Activated CD4-positive, alpha-beta T cell treated with anti-CD3 and anti-CD28 coated beads for 36 hours (primary cell): ENCODE measurements at regions not wholly inside any gene's neighbourhood (a gene's known extent, or its start where the extent isn't known, plus 50 kb on each side); places are given as distances from the start of the nearest gene placed in this dataset.

Experiments used
- ATAC-seq: fragments of 200-7000 bp; cut with Tn5 transposase; one replicate; pipeline ENCODE4 v1.10.0; 2021; ENCODE audit warnings: mild to moderate bottlenecking, moderate library complexity
- CTCF ChIA-PET: fragments of 350-600 bp; sonication (Branson Sonifier 250); formaldehyde crosslinking; loops from one replicate; lab custom pipeline; 2021; ENCODE audit warnings: antibody characterized with exemption; lab: Charles Lee
- POLR2A ChIA-PET: fragments of 350-600 bp; sonication (Branson Sonifier 250); formaldehyde crosslinking; loops from one replicate; lab custom pipeline; 2021; ENCODE audit warnings: antibody characterized with exemption, inconsistent platforms; lab: Charles Lee
- DNase-seq: peaks from one replicate; pipeline ENCODE4 v3.0.0-alpha.2; 2020
- H3K27ac Mint-ChIP-seq: one replicate; pipeline ENCODE4 v1.8.0; 2021; ENCODE audit warnings: mixed read lengths
- H3K27me3 Mint-ChIP-seq: one replicate; pipeline ENCODE4 v1.8.0; 2021; ENCODE audit warnings: mixed read lengths
- H3K36me3 Mint-ChIP-seq: one replicate; pipeline ENCODE4 v1.8.0; 2021; ENCODE audit warnings: low read depth, mixed read lengths
- H3K4me1 Mint-ChIP-seq: one replicate; pipeline ENCODE4 v1.8.0; 2021; ENCODE audit warnings: mixed read lengths
- H3K4me3 Mint-ChIP-seq: one replicate; pipeline ENCODE4 v1.8.0; 2021; ENCODE audit warnings: mild to moderate bottlenecking, moderate library complexity, mixed read lengths
- H3K9me3 Mint-ChIP-seq: one replicate; pipeline ENCODE4 v1.8.0; 2021; ENCODE audit warnings: low read depth, mixed read lengths
- intact Hi-C, 2 experiments: fragments of 100-400 bp; cut with DNase I in 1 of 2; cut with micrococcal nuclease in 1 of 2; formaldehyde crosslinking; loops; one replicate each; pipeline versions ENCODE4 v1.14.2 to v1.15.1; 2022 to 2024; cut with DNase I, micrococcal nuclease

DNA sequence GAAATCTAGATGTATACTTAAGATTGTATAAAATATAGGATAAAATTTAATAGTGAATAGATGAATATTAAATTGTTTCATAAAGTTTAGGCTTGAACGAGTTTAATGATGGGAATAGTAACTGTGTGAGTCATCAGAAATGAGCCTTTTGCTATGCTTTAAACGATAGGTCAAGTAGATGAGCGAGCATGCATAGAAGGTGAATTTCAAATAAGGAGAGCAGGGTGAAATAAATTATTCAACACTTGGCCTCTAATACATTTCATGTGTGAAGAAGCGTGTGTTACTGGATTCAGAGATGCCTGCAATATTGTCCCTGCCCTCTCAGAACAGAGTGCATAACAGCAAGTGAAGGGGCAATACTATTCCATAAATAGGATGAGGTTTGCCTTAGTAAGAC lies 74.4 kb upstream of the EYA4 start:
- H3K27ac Mint-ChIP-seq, result no peak overlapping the region
- ATAC-seq (no peak), DNase-seq (no peak)
- no peaks in the 10 kb centered on the region for H3K36me3 Mint-ChIP-seq
- ChIA-PET POLR2A (no interaction called here), CTCF (no interaction called here)
- intact Hi-C loops, result no loop called here
- H3K27me3 Mint-ChIP-seq, result peaks cover 2% of the 10 kb centered on the region
- no peaks in the 10 kb centered on the region for H3K4me1 Mint-ChIP-seq
- no peak overlapping the region for H3K4me3 Mint-ChIP-seq
- no peaks in the 10 kb centered on the region for H3K9me3 Mint-ChIP-seq

GRCh38 chr6:133169901-133170300 lies 71.3 kb upstream of the EYA4 start:
- POLR2A ChIA-PET, result no interaction called here
- Mint-ChIP-seq H3K4me1 (no peaks in the 10 kb centered on the region), H3K27ac (no peak overlapping the region), H3K4me3 (no peak overlapping the region), H3K9me3 (peaks cover 7% of the 10 kb centered on the region), H3K36me3 (no peaks in the 10 kb centered on the region), H3K27me3 (no peaks in the 10 kb centered on the region)
- CTCF ChIA-PET, result interaction anchor here (0.9 kb wide), 1 partner anchor 207 kb away, joined by 3 read pairs; no protein-coding TSS in a partner anchor
- intact Hi-C loops, result no loop called here
- DNase-seq (no peak), ATAC-seq (no peak)

- DNase-seq, result no peak
- no peak for ATAC-seq
- Mint-ChIP-seq H3K27me3 (no peaks in the 10 kb centered on the region), H3K9me3 (peaks cover 7% of the 10 kb centered on the region), H3K4me3 (no peak overlapping the region), H3K4me1 (no peaks in the 10 kb centered on the region), H3K27ac (no peak overlapping the region), H3K36me3 (no peaks in the 10 kb centered on the region)
- CTCF ChIA-PET, result interaction anchor here (0.9 kb wide), 1 partner anchor 208 kb away, joined by 3 read pairs; no protein-coding TSS in a partner anchor
- intact Hi-C loops, result no loop called here
- POLR2A ChIA-PET, result no interaction called here
Observed at GRCh38 chr6:133170602-133171001, 70.6 kb upstream of the EYA4 start.

- H3K27ac Mint-ChIP-seq, result no peak overlapping the region
- H3K4me3 Mint-ChIP-seq, result no peak overlapping the region
- H3K36me3 Mint-ChIP-seq, result no peaks in the 10 kb centered on the region
- ATAC-seq (no peak), DNase-seq (no peak)
- no peaks in the 10 kb centered on the region for H3K27me3 Mint-ChIP-seq
- CTCF ChIA-PET, result no interaction called here
- intact Hi-C loops, result no loop called here
- peaks cover 7% of the 10 kb centered on the region for H3K9me3 Mint-ChIP-seq
- H3K4me1 Mint-ChIP-seq, result no peaks in the 10 kb centered on the region
- POLR2A ChIA-PET, result no interaction called here
Observed at GRCh38 chr6:133171989-133172604, 69.1 kb upstream of the EYA4 start.

DNA sequence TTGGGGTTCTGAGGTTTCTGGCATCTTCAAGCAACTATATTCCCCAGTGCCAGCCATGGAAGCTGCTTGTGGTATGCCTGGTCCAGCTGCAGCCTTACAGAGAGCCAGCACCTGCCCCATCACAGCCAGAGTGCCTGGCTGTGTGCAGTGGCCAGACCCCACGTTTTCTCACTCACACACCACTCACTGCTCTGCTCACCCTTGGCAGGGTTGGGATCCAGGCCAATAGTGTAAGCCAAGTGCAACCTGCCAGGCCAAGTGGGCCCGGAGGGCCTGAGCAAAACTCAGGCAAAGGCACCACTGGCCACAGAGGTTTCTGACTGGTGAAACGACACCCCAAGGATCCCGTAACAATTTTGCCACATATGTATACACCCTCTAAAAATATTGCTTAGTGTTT lies 67.9 kb upstream of the EYA4 start:
- intact Hi-C loops, result no loop called here
- CTCF ChIA-PET, result interaction anchor here (1.2 kb wide), 1 partner anchor 12 kb away, joined by 3 read pairs; no protein-coding TSS in a partner anchor

DNA sequence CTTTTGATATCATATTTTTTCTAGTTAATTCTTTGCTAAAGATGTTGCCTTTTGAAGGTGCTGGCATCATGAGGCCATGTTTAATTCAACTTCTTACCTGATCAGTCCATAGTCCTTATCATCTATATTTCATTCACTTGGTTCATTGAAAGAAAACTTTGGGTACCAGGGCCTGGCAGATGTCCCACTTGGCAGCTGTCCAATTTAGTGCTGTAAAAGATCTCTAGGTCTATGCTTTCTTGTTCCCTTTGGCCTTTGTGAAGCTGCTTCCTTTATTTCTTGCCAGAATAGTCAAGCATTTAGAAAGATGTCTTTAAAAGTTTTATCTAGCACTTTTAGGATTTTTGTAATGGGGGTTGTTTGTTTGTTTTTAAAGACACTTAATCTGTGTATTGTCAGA lies 61.7 kb upstream of the EYA4 start:
- CTCF ChIA-PET, result interaction anchor here (1.2 kb wide), 1 partner anchor 20 kb away, joined by 3 read pairs; no protein-coding TSS in a partner anchor
- Mint-ChIP-seq H3K4me3 (no peak overlapping the region), H3K36me3 (no peaks in the 10 kb centered on the region), H3K9me3 (peaks cover 2% of the 10 kb centered on the region), H3K4me1 (no peaks in the 10 kb centered on the region), H3K27ac (no peak overlapping the region), H3K27me3 (no peaks in the 10 kb centered on the region)
- DNase-seq (no peak), ATAC-seq (no peak)
- POLR2A ChIA-PET, result no interaction called here
- intact Hi-C loops, result no loop called here

More for the DNA sequence above, 67.9 kb upstream of the EYA4 start:
- Mint-ChIP-seq H3K9me3 (peaks cover 7% of the 10 kb centered on the region), H3K4me3 (no peak overlapping the region), H3K36me3 (no peaks in the 10 kb centered on the region), H3K4me1 (no peaks in the 10 kb centered on the region), H3K27me3 (no peaks in the 10 kb centered on the region), H3K27ac (no peak overlapping the region)
- no peak for ATAC-seq
- POLR2A ChIA-PET, result no interaction called here
- no peak for DNase-seq

GRCh38 chr6:133183691-133184090 lies 57.5 kb upstream of the EYA4 start:
- H3K4me3 Mint-ChIP-seq, result no peak overlapping the region
- CTCF ChIA-PET, result interaction anchor here (1.2 kb wide), 1 partner anchor 369 kb away, joined by 4 read pairs; no protein-coding TSS in a partner anchor
- H3K4me1 Mint-ChIP-seq, result no peaks in the 10 kb centered on the region
- POLR2A ChIA-PET, result no interaction called here
- H3K36me3 Mint-ChIP-seq, result no peaks in the 10 kb centered on the region
- intact Hi-C loops, result loop anchor here (1.0 to 10.0 kb wide), 5 partner anchors 329 to 741 kb away; no protein-coding TSS in a partner anchor
- H3K27ac Mint-ChIP-seq, result no peak overlapping the region
- ATAC-seq, result no peak
- peaks cover 3% of the 10 kb centered on the region for H3K27me3 Mint-ChIP-seq
- no peaks in the 10 kb centered on the region for H3K9me3 Mint-ChIP-seq
- DNase-seq, result no peak

DNA sequence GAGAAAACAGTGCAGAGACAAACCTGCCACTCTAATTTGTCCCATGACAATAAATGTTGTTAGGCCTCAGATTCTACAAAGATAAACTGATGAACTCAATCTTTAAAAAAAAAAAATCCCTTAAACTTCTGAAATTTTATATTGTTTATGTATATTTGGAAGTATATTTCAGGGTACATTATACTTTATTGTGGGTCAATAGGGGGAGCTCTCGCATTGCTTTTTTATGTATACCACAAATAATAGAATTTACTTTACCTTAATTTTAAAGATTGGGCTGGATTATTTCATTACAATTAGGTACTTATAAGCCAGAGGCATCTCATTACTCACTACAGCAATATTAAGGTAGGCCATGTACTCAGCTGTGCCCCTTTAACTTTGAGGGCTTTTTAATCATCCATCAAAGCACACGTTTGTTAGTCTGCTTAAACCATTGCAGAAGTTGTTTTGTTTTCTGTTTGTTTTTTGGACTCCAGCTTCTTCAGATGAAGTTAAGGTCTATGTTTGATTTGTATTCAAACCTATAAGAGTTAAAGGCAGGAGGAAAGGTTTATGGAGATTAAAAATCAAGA lies 56.3 kb upstream of the EYA4 start:
- intact Hi-C loops, result loop anchor here (1.0 to 10.0 kb wide), 5 partner anchors 327 to 740 kb away; no protein-coding TSS in a partner anchor
- no peaks in the 10 kb centered on the region for H3K36me3 Mint-ChIP-seq
- H3K9me3 Mint-ChIP-seq, result no peaks in the 10 kb centered on the region
- ChIA-PET CTCF (interaction anchor here (0.5 to 2.3 kb wide), 6 partner anchors 10 to 732 kb away, joined by 3 to 7 read pairs (median 3); no protein-coding TSS in a partner anchor), POLR2A (no interaction called here)
- DNase-seq (no peak), ATAC-seq (no peak)
- peaks cover 3% of the 10 kb centered on the region for H3K27me3 Mint-ChIP-seq
- H3K4me3 Mint-ChIP-seq, result no peak overlapping the region
- no peaks in the 10 kb centered on the region for H3K4me1 Mint-ChIP-seq
- no peak overlapping the region for H3K27ac Mint-ChIP-seq

DNA sequence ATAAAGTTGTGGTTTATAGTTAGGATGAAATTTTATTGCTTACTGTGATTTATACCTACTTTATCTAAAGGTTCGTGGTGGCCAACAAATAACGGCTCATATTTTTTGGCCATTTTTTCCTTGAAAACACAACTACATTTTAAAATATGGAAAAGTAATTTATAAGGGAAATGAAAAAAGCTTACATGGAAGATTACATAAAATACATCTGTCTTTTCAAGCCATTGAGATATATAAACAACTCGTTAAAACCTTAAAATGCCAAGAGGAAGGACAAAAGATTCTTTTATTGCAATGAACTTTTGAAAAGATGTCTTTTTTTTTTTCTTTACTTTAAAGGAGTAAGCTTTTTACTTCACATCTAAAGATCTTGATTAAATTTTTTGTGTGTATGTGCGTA lies 55.4 kb upstream of the EYA4 start:
- CTCF ChIA-PET, result interaction anchor here (0.5 to 2.3 kb wide), 5 partner anchors 9 to 729 kb away, joined by 3 to 7 read pairs (median 4); no protein-coding TSS in a partner anchor
- Mint-ChIP-seq H3K9me3 (no peaks in the 10 kb centered on the region), H3K4me1 (no peaks in the 10 kb centered on the region), H3K36me3 (no peaks in the 10 kb centered on the region), H3K27me3 (peaks cover 3% of the 10 kb centered on the region), H3K27ac (no peak overlapping the region), H3K4me3 (no peak overlapping the region)
- DNase-seq (no peak), ATAC-seq (no peak)
- POLR2A ChIA-PET, result no interaction called here
- intact Hi-C loops, result loop anchor here (2.0 to 10.0 kb wide), 3 partner anchors 327 to 739 kb away; no protein-coding TSS in a partner anchor

- POLR2A ChIA-PET, result no interaction called here
- H3K4me3 Mint-ChIP-seq, result no peak overlapping the region
- CTCF ChIA-PET, result interaction anchor here (0.6 kb wide), 2 partner anchors 150 to 201 kb away, joined by 3 read pairs; no protein-coding TSS in a partner anchor
- H3K27me3 Mint-ChIP-seq, result peaks cover 3% of the 10 kb centered on the region
- H3K27ac Mint-ChIP-seq, result no peak overlapping the region
- H3K4me1 Mint-ChIP-seq, result no peaks in the 10 kb centered on the region
- intact Hi-C loops, result loop anchor here in 1 of 2 experiments (10.0 kb wide), 1 partner anchor 738 kb away; no protein-coding TSS in a partner anchor
- no peaks in the 10 kb centered on the region for H3K9me3 Mint-ChIP-seq
- ATAC-seq (no peak), DNase-seq (no peak)
- no peaks in the 10 kb centered on the region for H3K36me3 Mint-ChIP-seq
Observed at GRCh38 chr6:133187114-133187513, 54.0 kb upstream of the EYA4 start.

DNA sequence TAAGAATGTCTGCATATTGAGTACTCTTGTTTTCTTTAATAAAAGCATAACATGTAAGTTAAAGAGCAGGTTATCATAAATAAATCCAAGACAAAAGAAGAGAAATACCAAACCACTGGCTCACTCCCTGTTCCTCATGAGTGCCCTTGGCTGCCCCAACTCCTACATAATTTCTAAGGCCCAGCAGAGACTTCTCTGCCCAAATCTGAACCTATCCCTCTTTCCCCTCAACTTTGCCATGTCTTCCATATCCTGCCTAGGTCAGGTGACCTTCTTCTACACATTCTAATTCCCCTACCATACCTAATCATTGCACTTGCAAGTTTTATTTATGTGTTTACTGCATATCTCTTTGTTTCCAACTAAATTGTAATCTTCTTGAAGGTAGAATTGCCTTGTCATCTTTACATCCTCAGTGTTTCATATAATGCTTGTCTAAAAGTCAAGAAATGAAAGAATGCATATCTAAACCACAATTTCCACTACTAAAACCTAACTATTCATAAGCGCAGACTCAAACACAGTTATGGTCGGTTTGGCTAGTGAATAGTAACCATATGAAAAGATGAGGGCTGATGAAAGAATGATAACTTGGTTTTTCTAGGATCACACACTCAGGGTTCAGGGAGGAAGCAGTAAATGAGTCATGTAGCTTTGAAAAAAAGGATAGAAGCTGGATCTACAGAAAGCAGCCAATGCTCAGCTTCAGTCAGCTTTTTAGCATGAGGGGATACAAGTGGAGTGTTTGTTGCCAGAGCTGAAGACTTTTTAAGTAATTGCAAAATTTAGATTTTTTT lies 53.3 kb upstream of the EYA4 start:
- intact Hi-C loops, result loop anchor here in 1 of 2 experiments (10.0 kb wide), 1 partner anchor 737 kb away; no protein-coding TSS in a partner anchor
- Mint-ChIP-seq H3K27me3 (peaks cover 3% of the 10 kb centered on the region), H3K36me3 (no peaks in the 10 kb centered on the region), H3K9me3 (no peaks in the 10 kb centered on the region), H3K27ac (no peak overlapping the region), H3K4me3 (no peak overlapping the region), H3K4me1 (no peaks in the 10 kb centered on the region)
- ATAC-seq (no peak), DNase-seq (no peak)
- ChIA-PET CTCF (interaction anchor here (0.6 kb wide), 1 partner anchor 151 kb away, joined by 3 read pairs; no protein-coding TSS in a partner anchor), POLR2A (no interaction called here)
